Keratinocyte (primary cell): ENCODE measurements at regions not wholly inside any gene's neighbourhood (a gene's known extent, or its start where the extent isn't known, plus 50 kb on each side); places are given as distances from the start of the nearest gene placed in this dataset.

ENCODE experiments used
- DNase-seq: peaks from one replicate; pipeline ENCODE4 v3.0.0-alpha.2; 2011; ENCODE audit warnings: low read depth, missing footprints, low spot score
- FAIRE-seq: peaks from 2 replicates; lab custom pipeline; 2011; peaks lifted over from hg19 to GRCh38; lab: Jason Lieb, UNC
- H2AFZ ChIP-seq: 2 replicates; pipeline ENCODE4 v1.6.0; 2012; ENCODE audit warnings: low read length, control low read depth, inconsistent platforms; ENCODE audit not compliant: control insufficient read depth
- H3K27ac ChIP-seq: 2 replicates; pipeline ENCODE4 v1.5.1; 2011; ENCODE audit warnings: low read length; ENCODE audit not compliant: control insufficient read depth, insufficient read depth
- H3K27me3 ChIP-seq: 3 replicates; pipeline ENCODE4 v1.6.0; 2011; ENCODE audit warnings: low read length; ENCODE audit not compliant: control insufficient read depth, insufficient read depth; ENCODE audit errors: extremely low read depth
- H3K36me3 ChIP-seq, 2 experiments: 2 replicates in 1 of 2; 3 replicates in 1 of 2; pipeline ENCODE4 v1.5.1; 2011; ENCODE audit warnings: low read length in 2 of 2, mild to moderate bottlenecking in 1 of 2; ENCODE audit not compliant: control insufficient read depth in 2 of 2, insufficient read depth in 2 of 2; ENCODE audit errors: extremely low read depth in 1 of 2
- H3K4me1 ChIP-seq: 3 replicates; pipeline ENCODE4 v1.5.1; 2011; ENCODE audit warnings: low read length; ENCODE audit not compliant: control insufficient read depth, insufficient read depth; ENCODE audit errors: extremely low read depth
- H3K4me2 ChIP-seq: 3 replicates; pipeline ENCODE4 v1.6.0; 2011; ENCODE audit warnings: low read depth, low read length; ENCODE audit not compliant: control insufficient read depth, insufficient read depth; ENCODE audit errors: extremely low read depth
- H3K4me3 ChIP-seq, 3 experiments: fragments of 200-600 bp in 1 of 3; sonication (generic) in 1 of 3; 2 replicates in 2 of 3; 3 replicates in 1 of 3; pipeline ENCODE4 v1.5.1; 2011 to 2016; ENCODE audit warnings: low read length in 3 of 3, mild to moderate bottlenecking in 3 of 3, control low read depth in 2 of 3, inconsistent platforms in 1 of 3, low read depth in 1 of 3, mixed read lengths in 1 of 3, mixed run types in 1 of 3, moderate library complexity in 1 of 3; ENCODE audit not compliant: control insufficient read depth in 2 of 3, insufficient read depth in 2 of 3; ENCODE audit errors: extremely low read depth in 1 of 3
- H3K79me2 ChIP-seq: 2 replicates; pipeline ENCODE4 v1.6.0; 2012; ENCODE audit warnings: low read length; ENCODE audit not compliant: control insufficient read depth, insufficient read depth
- H3K9ac ChIP-seq: 3 replicates; pipeline ENCODE4 v1.6.0; 2011; ENCODE audit warnings: low read length; ENCODE audit not compliant: control insufficient read depth, insufficient read depth; ENCODE audit errors: extremely low read depth
- H3K9me1 ChIP-seq: 3 replicates; pipeline ENCODE4 v1.6.0; 2011; ENCODE audit warnings: low read length; ENCODE audit not compliant: control insufficient read depth, insufficient read depth; ENCODE audit errors: extremely low read depth
- H3K9me3 ChIP-seq: 2 replicates; pipeline ENCODE4 v1.5.1; 2012; ENCODE audit warnings: low read depth, low read length; ENCODE audit not compliant: control insufficient read depth
- H4K20me1 ChIP-seq: 3 replicates; pipeline ENCODE4 v1.6.0; 2011; ENCODE audit warnings: low read length; ENCODE audit not compliant: control insufficient read depth, insufficient read depth; ENCODE audit errors: extremely low read depth
- EZH2 ChIP-seq: IDR thresholded peaks from one replicate; pipeline ENCODE4 v1.6.1; 2012; ENCODE audit warnings: inconsistent platforms, mild to moderate bottlenecking, low read length, moderate library complexity
- dilution Hi-C: fragments of 300-500 bp; cut with MboI; formaldehyde crosslinking; loops from one replicate; pipeline ENCODE4 v1.7.0; 2020; ENCODE audit warnings: low sequenced_read_pairs; ENCODE audit not compliant: extremely low pct_ligation_motif_present
- TF ChIP-seq, protein P1 (sequence below), 3 experiments: IDR thresholded peaks in 1 of 3; conservative IDR thresholded peaks in 1 of 3; optimal IDR thresholded peaks in 1 of 3; 2 replicates in 2 of 3; 3 replicates in 1 of 3; pipeline versions ENCODE3 to v1.5.1; 2011; ENCODE audit warnings: low read length in 3 of 3, mild to moderate bottlenecking in 3 of 3, moderate library complexity in 2 of 3, control low read depth in 1 of 3, inconsistent platforms in 1 of 3; ENCODE audit not compliant: insufficient read depth in 2 of 3; ENCODE audit errors: extremely low read depth in 1 of 3

- Histone ChIP-seq H2AFZ (no peak overlapping the region), H4K20me1 (no peaks in the 10 kb centered on the region), H3K9me1 (no peaks in the 10 kb centered on the region), H3K4me3 (no peak overlapping the region), H3K4me2 (no peak overlapping the region), H3K4me1 (peaks cover 8% of the 10 kb centered on the region), H3K27me3 (no peaks in the 10 kb centered on the region), H3K79me2 (no peaks in the 10 kb centered on the region), H3K36me3 (no peaks in the 10 kb centered on the region), H3K27ac (no peak overlapping the region), H3K9ac (no peak overlapping the region), H3K9me3 (no peaks in the 10 kb centered on the region)
- TF ChIP-seq EZH2, result no peak
- TF ChIP-seq, protein P1, sequence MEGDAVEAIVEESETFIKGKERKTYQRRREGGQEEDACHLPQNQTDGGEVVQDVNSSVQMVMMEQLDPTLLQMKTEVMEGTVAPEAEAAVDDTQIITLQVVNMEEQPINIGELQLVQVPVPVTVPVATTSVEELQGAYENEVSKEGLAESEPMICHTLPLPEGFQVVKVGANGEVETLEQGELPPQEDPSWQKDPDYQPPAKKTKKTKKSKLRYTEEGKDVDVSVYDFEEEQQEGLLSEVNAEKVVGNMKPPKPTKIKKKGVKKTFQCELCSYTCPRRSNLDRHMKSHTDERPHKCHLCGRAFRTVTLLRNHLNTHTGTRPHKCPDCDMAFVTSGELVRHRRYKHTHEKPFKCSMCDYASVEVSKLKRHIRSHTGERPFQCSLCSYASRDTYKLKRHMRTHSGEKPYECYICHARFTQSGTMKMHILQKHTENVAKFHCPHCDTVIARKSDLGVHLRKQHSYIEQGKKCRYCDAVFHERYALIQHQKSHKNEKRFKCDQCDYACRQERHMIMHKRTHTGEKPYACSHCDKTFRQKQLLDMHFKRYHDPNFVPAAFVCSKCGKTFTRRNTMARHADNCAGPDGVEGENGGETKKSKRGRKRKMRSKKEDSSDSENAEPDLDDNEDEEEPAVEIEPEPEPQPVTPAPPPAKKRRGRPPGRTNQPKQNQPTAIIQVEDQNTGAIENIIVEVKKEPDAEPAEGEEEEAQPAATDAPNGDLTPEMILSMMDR (optimal IDR thresholded peaks at IDR 0.05 in 1 of 3, IDR thresholded peaks at IDR 0.05 in 1 of 3, conservative IDR thresholded peaks at IDR 0.05 in 1 of 3; ENCODE audit: extremely low read depth in 1 of 3, insufficient read depth in 2 of 3, low read length in 3 of 3), result no peak
- no peak for DNase-seq
- no peak for FAIRE-seq
- dilution Hi-C loops, result no loop called here
Measured at GRCh38 chr10:58951087-58951486, 225.4 kb upstream of the PHYHIPL start.

DNA sequence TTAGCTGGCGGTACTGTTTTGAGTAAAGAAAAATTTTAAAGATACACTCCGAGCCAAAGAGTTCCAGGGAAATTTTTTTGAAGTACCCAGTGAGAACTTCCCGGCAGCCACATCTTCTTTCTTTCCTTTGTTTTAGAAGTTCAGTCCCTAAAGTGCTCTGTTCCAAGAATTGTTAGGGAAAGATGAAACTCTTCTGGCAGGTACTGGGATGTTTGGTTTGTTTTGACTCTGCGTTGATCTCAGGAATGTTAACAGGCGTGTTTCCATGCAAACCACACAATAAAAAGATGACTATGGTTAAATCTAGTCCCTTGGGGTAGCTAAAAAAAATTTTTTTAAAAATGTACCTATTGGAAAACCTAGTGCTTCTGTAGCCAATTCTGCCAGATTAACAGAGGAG, 224.7 kb upstream of the PHYHIPL start:
- Histone ChIP-seq H3K9me3 (no peaks in the 10 kb centered on the region), H4K20me1 (no peaks in the 10 kb centered on the region), H2AFZ (no peak overlapping the region), H3K9ac (no peak overlapping the region), H3K9me1 (no peaks in the 10 kb centered on the region), H3K27me3 (no peaks in the 10 kb centered on the region), H3K4me2 (no peak overlapping the region), H3K36me3 (no peaks in the 10 kb centered on the region), H3K79me2 (no peaks in the 10 kb centered on the region), H3K4me1 (peaks cover 8% of the 10 kb centered on the region), H3K27ac (no peak overlapping the region), H3K4me3 (no peak overlapping the region)
- TF ChIP-seq EZH2, result no peak
- TF ChIP-seq, protein P1 (optimal IDR thresholded peaks at IDR 0.05 in 1 of 3, IDR thresholded peaks at IDR 0.05 in 1 of 3, conservative IDR thresholded peaks at IDR 0.05 in 1 of 3; ENCODE audit: extremely low read depth in 1 of 3, insufficient read depth in 2 of 3, low read length in 3 of 3), result no peak
- dilution Hi-C loops, result no loop called here
- FAIRE-seq (no peak), DNase-seq (no peak)
